ENCODE measurements at regions not wholly inside any gene's neighbourhood (a gene's known extent, or its start where the extent isn't known, plus 50 kb on each side); places are given as distances from the start of the nearest gene placed in this dataset.
A peak's percentile ranks its signal among the peaks of the same experiment; 100 is the strongest.

- H3K9ac ChIP-seq (ENCODE audit: low read length): peak overlapping the region; percentile 49
- H3K36me3 ChIP-seq (replicated peaks in 1 of 2; ENCODE audit: control extremely low read depth in 1 of 2, control insufficient read depth in 1 of 2, extremely low read depth in 1 of 2, insufficient read depth in 2 of 2, low read length in 1 of 2): no peaks in the 10 kb centered on the region
- peak overlapping the region; percentile 79 for H3K27ac Mint-ChIP-seq
- no peaks in the 10 kb centered on the region for H3K9me3 ChIP-seq (ENCODE audit: control extremely low read depth in 1 of 3, control insufficient read depth in 2 of 3, insufficient read depth in 1 of 3, low read length in 2 of 3)
- peak overlapping the region; percentile 70 to 71 for H3K27ac ChIP-seq (ENCODE audit: low read length in 2 of 2)
- ChIA-PET CTCF (interaction anchor here (0.8 kb wide), 1 partner anchor 9 kb away, joined by 3 read pairs; no protein-coding TSS in a partner anchor), POLR2A (interaction anchor here (0.7 to 1.1 kb wide), 2 partner anchors 68 to 238 kb away, joined by 3 to 4 read pairs; no protein-coding TSS in a partner anchor)
- no peaks in the 10 kb centered on the region for H3K9me3 Mint-ChIP-seq (ENCODE audit: insufficient read depth)
- peaks cover 61% of the 10 kb centered on the region for H3K4me1 Mint-ChIP-seq
- no peak for DNase-seq
- peaks cover 51 to 59% of the 10 kb centered on the region in 2 donors for H3K4me1 ChIP-seq (ENCODE audit: control insufficient read depth in 2 of 2, insufficient read depth in 2 of 2, low read length in 2 of 2)
- H3K27me3 ChIP-seq (replicated peaks in 1 of 4; ENCODE audit: control extremely low read depth in 1 of 4, control insufficient read depth in 3 of 4, insufficient read depth in 4 of 4, low read length in 3 of 4): no peaks in the 10 kb centered on the region
- H3K4me2 ChIP-seq (replicated peaks; ENCODE audit: low read depth, low read length, poor library complexity, severe bottlenecking): peak overlapping the region; percentile 73
- WGBS (ENCODE audit: insufficient coverage): 87% methylated on average over 3 of the region's 4 CpGs
- no peaks in the 10 kb centered on the region for H4K20me1 ChIP-seq (ENCODE audit: control insufficient read depth, insufficient read depth, low read length, poor library complexity, severe bottlenecking)
- peak overlapping the region; percentile 61 for H2AFZ ChIP-seq (ENCODE audit: insufficient read depth, low read depth, low read length, poor library complexity, severe bottlenecking)
- no peaks in the 10 kb centered on the region for H3K79me2 ChIP-seq (ENCODE audit: control insufficient read depth, insufficient read depth, low read length)
- intact Hi-C loops (cut with micrococcal nuclease): no loop called here
- H3K4me3 Mint-ChIP-seq: peak overlapping the region; percentile 73
- TF ChIP-seq EZH2 (IDR thresholded peaks at IDR 0.05; ENCODE audit: borderline replicate concordance, insufficient read depth, low read depth, low read length, poor library complexity, severe bottlenecking): no peak
- TF ChIP-seq CTCF (IDR thresholded peaks at IDR 0.05): no peak
- H3K27me3 Mint-ChIP-seq: no peaks in the 10 kb centered on the region
- H3K4me3 ChIP-seq (ENCODE audit: control extremely low read depth in 1 of 5, extremely low read depth in 1 of 5, insufficient read depth in 1 of 5, low read depth in 2 of 5, low read length in 4 of 5): peak overlapping the region in 1 of 5 experiments; percentile 51
- ATAC-seq (ENCODE audit: low read depth): no peak
These were observed 401.0 kb upstream of the TBL1XR1 start for GRCh38 chr3:177598097-177598833.

GRCh38 chr3:177599326-177599725 is 402.0 kb upstream of the TBL1XR1 start:
- intact Hi-C loops (cut with micrococcal nuclease): no loop called here
- no peaks in the 10 kb centered on the region for H4K20me1 ChIP-seq (ENCODE audit: control insufficient read depth, insufficient read depth, low read length, poor library complexity, severe bottlenecking)
- no peaks in the 10 kb centered on the region for H3K9me3 ChIP-seq (ENCODE audit: control extremely low read depth in 1 of 3, control insufficient read depth in 2 of 3, insufficient read depth in 1 of 3, low read length in 2 of 3)
- DNase-seq: no peak
- TF ChIP-seq CTCF (IDR thresholded peaks at IDR 0.05) (no peak), EZH2 (IDR thresholded peaks at IDR 0.05; ENCODE audit: borderline replicate concordance, insufficient read depth, low read depth, low read length, poor library complexity, severe bottlenecking) (no peak)
- no peaks in the 10 kb centered on the region for H3K9me3 Mint-ChIP-seq (ENCODE audit: insufficient read depth)
- ATAC-seq (ENCODE audit: low read depth): no peak
- H3K4me1 Mint-ChIP-seq: peaks cover 71% of the 10 kb centered on the region
- no peak overlapping the region for H2AFZ ChIP-seq (ENCODE audit: insufficient read depth, low read depth, low read length, poor library complexity, severe bottlenecking)
- H3K4me3 ChIP-seq (ENCODE audit: control extremely low read depth in 1 of 5, extremely low read depth in 1 of 5, insufficient read depth in 1 of 5, low read depth in 2 of 5, low read length in 4 of 5): no peak overlapping the region
- no peak overlapping the region for H3K27ac ChIP-seq (ENCODE audit: low read length in 2 of 2)
- POLR2A ChIA-PET: no interaction called here
- peaks cover 56 to 67% of the 10 kb centered on the region in 2 donors for H3K4me1 ChIP-seq (ENCODE audit: control insufficient read depth in 2 of 2, insufficient read depth in 2 of 2, low read length in 2 of 2)
- no peaks in the 10 kb centered on the region for H3K27me3 ChIP-seq (replicated peaks in 1 of 4; ENCODE audit: control extremely low read depth in 1 of 4, control insufficient read depth in 3 of 4, insufficient read depth in 4 of 4, low read length in 3 of 4)
- no peaks in the 10 kb centered on the region for H3K36me3 ChIP-seq (replicated peaks in 1 of 2; ENCODE audit: control extremely low read depth in 1 of 2, control insufficient read depth in 1 of 2, extremely low read depth in 1 of 2, insufficient read depth in 2 of 2, low read length in 1 of 2)
- H3K79me2 ChIP-seq (ENCODE audit: control insufficient read depth, insufficient read depth, low read length): no peaks in the 10 kb centered on the region
- no CpG with 5 or more reads among the region's 2 CpGs for WGBS (ENCODE audit: insufficient coverage)
- no peak overlapping the region for H3K4me2 ChIP-seq (replicated peaks; ENCODE audit: low read depth, low read length, poor library complexity, severe bottlenecking)
- no peak overlapping the region for H3K9ac ChIP-seq (ENCODE audit: low read length)
- no peaks in the 10 kb centered on the region for H3K27me3 Mint-ChIP-seq
- H3K4me3 Mint-ChIP-seq: no peak overlapping the region
- no peak overlapping the region for H3K27ac Mint-ChIP-seq
- CTCF ChIA-PET: no interaction called here
